ENCODE measurements at regions not wholly inside any gene's neighbourhood (a gene's known extent, or its start where the extent isn't known, plus 50 kb on each side); places are given as distances from the start of the nearest gene placed in this dataset.

DNA sequence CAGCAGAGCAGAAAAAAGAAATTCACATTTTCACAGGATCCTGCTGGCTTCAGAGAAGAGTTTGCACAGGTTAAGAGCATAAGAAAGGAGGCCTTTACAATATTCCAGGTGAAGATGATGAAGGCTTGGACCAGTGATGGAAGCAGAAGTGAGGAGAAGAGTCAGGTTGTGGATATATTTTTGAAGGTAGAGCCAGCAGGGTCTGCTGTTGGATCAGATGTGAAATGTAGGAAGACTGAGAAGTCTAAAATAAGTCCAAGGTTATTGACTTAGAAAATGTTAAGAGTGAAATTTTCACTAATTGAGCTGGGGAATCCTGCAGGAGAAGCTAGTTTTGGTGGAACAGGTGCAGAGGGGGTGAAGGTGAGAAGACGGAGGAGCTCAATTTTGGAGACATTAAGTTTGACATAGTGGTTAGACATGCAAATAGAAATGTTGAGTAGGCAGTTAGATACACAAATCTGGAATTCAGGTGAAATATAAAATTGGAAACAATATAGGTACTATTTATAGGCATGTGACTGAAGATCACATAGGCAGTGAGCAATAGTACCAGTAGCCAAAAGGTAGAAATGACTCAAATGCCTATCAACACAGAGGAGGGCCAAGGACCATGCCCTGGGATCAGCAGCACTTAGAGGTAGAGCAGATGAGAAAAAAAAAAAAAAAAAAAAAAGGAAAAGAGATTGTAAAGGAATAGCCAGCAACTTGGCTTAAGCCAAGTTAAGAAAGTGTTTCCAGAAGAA, 252.0 kb downstream of the AASDHPPT start:
- H2AFZ ChIP-seq (ENCODE audit: low read depth, low read length), result no peak overlapping the region
- H3K4me1 ChIP-seq (ENCODE audit: insufficient read depth, low read length), result peaks cover 18% of the 10 kb centered on the region
- no peaks in the 10 kb centered on the region for H3K9me3 ChIP-seq (ENCODE audit: low read length)
- no peak overlapping the region for H3K4me3 ChIP-seq (ENCODE audit: low read length)
- H3K36me3 ChIP-seq (ENCODE audit: insufficient read depth, low read length), result no peaks in the 10 kb centered on the region
- no peaks in the 10 kb centered on the region for H3K27me3 ChIP-seq (ENCODE audit: insufficient read depth, low read length)

DNA sequence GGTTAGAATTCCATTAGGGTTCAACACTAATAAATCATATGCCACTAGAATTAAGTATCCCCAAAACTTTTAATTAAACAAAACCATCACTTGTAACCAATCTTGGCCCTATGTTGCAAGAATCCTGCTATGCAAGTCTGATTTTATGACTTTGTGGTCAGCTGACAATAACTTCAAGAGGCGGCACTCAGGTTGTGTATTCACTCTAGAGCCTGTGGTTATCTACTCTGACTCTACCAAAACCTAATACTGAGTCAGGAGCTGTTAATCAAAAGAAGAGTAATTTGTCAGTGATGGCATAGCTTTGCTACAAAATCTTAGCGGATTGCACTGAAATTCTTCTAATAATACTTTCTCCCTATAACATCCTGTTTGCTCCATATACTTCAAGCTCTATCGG, 253.7 kb downstream of the AASDHPPT start:
- Histone ChIP-seq H3K27me3 (ENCODE audit: insufficient read depth, low read length) (no peaks in the 10 kb centered on the region), H3K4me3 (ENCODE audit: low read length) (no peak overlapping the region), H3K4me1 (ENCODE audit: insufficient read depth, low read length) (peaks cover 18% of the 10 kb centered on the region), H3K36me3 (ENCODE audit: insufficient read depth, low read length) (no peaks in the 10 kb centered on the region), H2AFZ (ENCODE audit: low read depth, low read length) (no peak overlapping the region), H3K9me3 (ENCODE audit: low read length) (no peaks in the 10 kb centered on the region)

DNA sequence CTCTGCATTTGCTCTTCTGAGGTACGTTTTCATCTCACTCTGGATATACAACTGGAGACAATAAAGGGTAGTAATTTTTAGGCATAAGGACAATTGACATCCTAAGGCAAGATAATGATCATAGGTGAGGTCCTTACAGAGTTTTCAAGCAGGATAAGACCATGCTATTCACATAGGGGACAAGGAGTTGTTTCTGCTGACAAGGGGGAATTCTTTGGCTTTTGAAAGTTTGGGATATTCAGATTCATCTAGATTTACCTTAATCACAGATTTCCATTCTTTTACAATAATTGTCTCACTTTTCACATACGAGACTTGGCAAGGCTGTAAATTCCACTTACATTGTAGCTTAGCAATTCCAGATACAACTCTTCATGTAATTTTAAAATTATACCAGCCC, 256.2 kb downstream of the AASDHPPT start:
- Histone ChIP-seq H3K27me3 (ENCODE audit: insufficient read depth, low read length) (no peaks in the 10 kb centered on the region), H3K36me3 (ENCODE audit: insufficient read depth, low read length) (no peaks in the 10 kb centered on the region), H2AFZ (ENCODE audit: low read depth, low read length) (no peak overlapping the region), H3K9me3 (ENCODE audit: low read length) (no peaks in the 10 kb centered on the region), H3K4me1 (ENCODE audit: insufficient read depth, low read length) (no peaks in the 10 kb centered on the region), H3K4me3 (ENCODE audit: low read length) (no peak overlapping the region)

DNA sequence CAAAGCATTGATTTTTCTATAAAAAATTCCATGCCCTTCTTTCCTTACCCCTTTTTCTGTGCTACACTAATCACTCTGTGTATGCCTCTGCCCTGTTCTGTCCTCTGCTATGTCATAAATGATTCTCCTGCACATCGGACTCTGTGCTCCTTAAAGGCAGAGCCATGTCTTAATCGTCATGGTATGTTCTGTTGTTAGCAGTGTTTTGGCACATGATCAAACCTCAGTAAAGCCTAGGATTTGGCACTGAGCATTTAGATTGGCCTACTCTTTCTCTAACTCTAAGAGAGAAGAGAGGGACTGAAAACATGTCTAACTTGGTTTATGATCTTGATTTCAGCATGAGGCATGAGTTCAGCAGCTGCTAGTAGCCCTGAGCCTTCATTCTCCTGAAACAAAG, 266.9 kb downstream of the AASDHPPT start:
- no peaks in the 10 kb centered on the region for H3K9me3 ChIP-seq (ENCODE audit: low read length)
- H2AFZ ChIP-seq (ENCODE audit: low read depth, low read length), result no peak overlapping the region
- no peak overlapping the region for H3K4me3 ChIP-seq (ENCODE audit: low read length)
- H3K36me3 ChIP-seq (ENCODE audit: insufficient read depth, low read length), result no peaks in the 10 kb centered on the region
- H3K4me1 ChIP-seq (ENCODE audit: insufficient read depth, low read length), result peaks cover 1% of the 10 kb centered on the region
- no peaks in the 10 kb centered on the region for H3K27me3 ChIP-seq (ENCODE audit: insufficient read depth, low read length)

DNA sequence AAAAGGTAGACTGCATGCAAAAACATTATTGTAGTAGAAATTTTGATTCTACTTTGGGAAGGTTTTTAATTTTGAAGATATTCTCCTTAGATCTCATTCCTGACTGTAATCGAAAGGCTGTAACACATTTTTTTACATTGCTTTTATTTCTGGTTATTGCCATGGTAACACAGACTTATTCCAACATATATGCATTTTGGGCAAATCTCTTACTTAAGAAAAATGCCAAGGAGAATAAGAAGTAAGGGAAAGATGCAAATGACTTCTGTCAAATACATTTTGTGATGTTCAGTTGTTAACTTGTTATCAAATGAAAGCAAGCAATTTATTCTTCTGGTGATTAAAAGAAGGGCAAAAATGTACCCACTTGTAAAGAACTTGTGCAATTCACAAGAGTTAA, 267.5 kb downstream of the AASDHPPT start:
- H2AFZ ChIP-seq (ENCODE audit: low read depth, low read length), result no peak overlapping the region

DNA sequence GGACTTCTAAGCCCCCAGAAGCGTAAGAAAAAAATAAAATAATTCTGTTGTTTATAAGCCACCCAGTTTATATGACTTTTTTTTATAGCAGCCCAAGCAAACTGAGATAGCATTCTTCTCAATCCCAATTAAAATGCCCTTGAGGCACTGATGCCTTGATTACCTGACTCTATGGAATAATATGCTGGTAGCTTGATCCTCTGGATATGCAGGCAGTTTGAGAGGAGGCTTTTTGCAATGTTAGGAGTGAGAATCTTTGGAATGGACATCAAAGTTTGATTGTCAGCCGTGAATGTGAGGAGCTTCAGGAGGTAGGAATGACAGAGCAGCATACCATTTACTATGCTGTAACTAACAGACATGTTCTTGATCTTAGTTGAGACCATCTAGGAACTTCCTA, 275.6 kb downstream of the AASDHPPT start:
- H3K27me3 ChIP-seq (ENCODE audit: insufficient read depth, low read length), result no peaks in the 10 kb centered on the region
- no peaks in the 10 kb centered on the region for H3K4me1 ChIP-seq (ENCODE audit: insufficient read depth, low read length)
- no peak overlapping the region for H3K4me3 ChIP-seq (ENCODE audit: low read length)
- no peak overlapping the region for H2AFZ ChIP-seq (ENCODE audit: low read depth, low read length)
- H3K9me3 ChIP-seq (ENCODE audit: low read length), result no peaks in the 10 kb centered on the region
- no peaks in the 10 kb centered on the region for H3K36me3 ChIP-seq (ENCODE audit: insufficient read depth, low read length)

More for the DNA sequence above, 267.5 kb downstream of the AASDHPPT start:
- Histone ChIP-seq H3K4me3 (ENCODE audit: low read length) (no peak overlapping the region), H3K9me3 (ENCODE audit: low read length) (no peaks in the 10 kb centered on the region), H3K36me3 (ENCODE audit: insufficient read depth, low read length) (no peaks in the 10 kb centered on the region), H3K27me3 (ENCODE audit: insufficient read depth, low read length) (no peaks in the 10 kb centered on the region), H3K4me1 (ENCODE audit: insufficient read depth, low read length) (peaks cover 1% of the 10 kb centered on the region)

DNA sequence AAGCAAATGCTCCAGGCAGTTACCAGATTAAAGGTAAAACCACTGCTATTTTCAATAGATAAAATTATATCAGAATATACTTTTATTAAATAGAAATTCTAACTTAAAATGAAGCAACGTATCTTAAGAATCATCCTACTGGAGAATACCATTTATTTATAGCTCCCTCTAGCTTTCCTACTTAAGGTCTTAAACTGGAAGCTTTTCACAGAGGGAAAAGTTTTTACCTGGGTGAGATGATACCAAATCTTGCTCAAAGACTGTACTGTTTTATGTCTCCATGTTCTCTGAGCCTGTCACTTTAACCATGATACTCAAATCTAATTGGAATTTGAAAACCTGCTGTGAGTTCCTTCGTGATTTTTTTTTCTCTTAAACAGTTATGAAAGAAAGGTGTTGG, 291.8 kb downstream of the AASDHPPT start:
- Histone ChIP-seq H3K4me3 (ENCODE audit: low read length) (no peak overlapping the region), H2AFZ (ENCODE audit: low read depth, low read length) (no peak overlapping the region), H3K4me1 (ENCODE audit: insufficient read depth, low read length) (no peaks in the 10 kb centered on the region), H3K9me3 (ENCODE audit: low read length) (no peaks in the 10 kb centered on the region), H3K36me3 (ENCODE audit: insufficient read depth, low read length) (no peaks in the 10 kb centered on the region), H3K27me3 (ENCODE audit: insufficient read depth, low read length) (no peaks in the 10 kb centered on the region)

DNA sequence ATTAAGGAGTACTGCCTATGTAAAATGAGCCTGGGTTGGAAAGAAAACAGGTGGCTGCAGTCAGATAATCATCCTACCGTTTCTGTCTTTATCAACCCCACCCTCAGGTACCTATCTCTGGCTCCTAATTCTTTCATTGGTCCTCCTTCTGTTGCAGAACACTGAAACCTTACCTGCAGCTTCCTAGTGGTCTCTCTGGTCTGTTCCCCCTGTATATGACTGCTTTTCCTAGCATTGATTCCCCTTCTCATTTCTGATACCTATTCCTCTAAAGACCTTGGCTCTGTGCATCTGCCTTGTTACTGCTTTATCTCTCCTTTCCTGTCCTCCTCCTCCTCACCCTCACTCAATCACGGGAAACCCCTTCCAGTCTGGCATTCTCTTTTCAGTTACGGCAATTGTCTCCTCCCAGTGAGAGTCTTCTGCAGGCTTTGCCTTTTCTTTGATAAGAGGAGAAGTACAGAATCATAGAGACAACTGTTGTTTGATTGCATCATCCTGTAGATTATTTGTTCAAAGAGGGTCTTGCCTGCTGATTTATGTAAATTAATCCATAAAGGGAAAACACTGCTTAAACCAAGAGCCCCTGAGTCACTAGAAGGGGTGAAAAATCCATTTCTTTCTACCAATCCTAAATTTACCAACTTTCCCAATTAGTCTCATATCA, 301.2 kb downstream of the AASDHPPT start:
- Histone ChIP-seq H3K4me1 (ENCODE audit: insufficient read depth, low read length) (no peaks in the 10 kb centered on the region), H3K27me3 (ENCODE audit: insufficient read depth, low read length) (no peaks in the 10 kb centered on the region), H3K9me3 (ENCODE audit: low read length) (no peaks in the 10 kb centered on the region), H3K4me3 (ENCODE audit: low read length) (no peak overlapping the region), H3K36me3 (ENCODE audit: insufficient read depth, low read length) (no peaks in the 10 kb centered on the region), H2AFZ (ENCODE audit: low read depth, low read length) (no peak overlapping the region)

DNA sequence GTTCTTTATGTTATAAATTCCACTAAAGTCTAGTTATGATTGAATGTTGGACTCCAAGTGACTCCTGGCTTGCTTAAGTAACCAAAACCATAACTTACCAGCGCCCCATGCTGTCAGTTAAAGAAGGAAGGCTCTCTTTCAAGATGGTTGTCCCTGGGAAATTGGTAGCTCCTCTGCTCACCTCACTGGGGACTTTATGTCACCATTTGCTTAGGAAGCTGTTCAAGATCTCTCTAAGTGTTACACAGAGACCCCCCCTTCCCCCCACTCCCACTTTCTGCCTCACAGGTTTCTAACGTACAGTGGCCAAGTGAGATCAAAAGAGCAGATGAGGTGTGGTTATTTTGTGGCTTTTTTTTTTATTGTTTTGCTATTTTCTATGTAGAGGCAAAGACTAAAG, 301.8 kb downstream of the AASDHPPT start:
- no peak overlapping the region for H2AFZ ChIP-seq (ENCODE audit: low read depth, low read length)
- no peaks in the 10 kb centered on the region for H3K27me3 ChIP-seq (ENCODE audit: insufficient read depth, low read length)
- no peaks in the 10 kb centered on the region for H3K36me3 ChIP-seq (ENCODE audit: insufficient read depth, low read length)
- H3K4me1 ChIP-seq (ENCODE audit: insufficient read depth, low read length), result no peaks in the 10 kb centered on the region
- H3K4me3 ChIP-seq (ENCODE audit: low read length), result no peak overlapping the region
- H3K9me3 ChIP-seq (ENCODE audit: low read length), result no peaks in the 10 kb centered on the region

DNA sequence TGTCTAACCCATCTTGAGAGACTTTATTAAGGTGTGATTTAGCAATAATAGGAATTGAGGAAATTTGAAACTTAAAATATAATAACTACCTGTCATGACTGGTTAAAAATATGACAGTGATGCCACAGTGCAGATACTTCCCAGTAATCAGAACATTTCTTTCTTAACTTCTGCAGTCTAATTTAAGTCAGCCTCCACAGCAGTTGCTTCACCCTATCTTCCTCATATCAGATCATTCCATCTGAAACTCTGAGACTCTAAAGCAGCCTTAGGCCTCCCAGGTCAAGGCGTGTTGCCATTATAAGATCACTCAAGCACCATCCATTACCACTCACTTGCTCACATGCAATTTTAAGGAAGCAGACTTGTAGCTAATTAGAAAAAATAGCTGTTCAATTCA, 302.2 kb downstream of the AASDHPPT start:
- Histone ChIP-seq H3K27me3 (ENCODE audit: insufficient read depth, low read length) (no peaks in the 10 kb centered on the region), H3K36me3 (ENCODE audit: insufficient read depth, low read length) (no peaks in the 10 kb centered on the region), H3K4me3 (ENCODE audit: low read length) (no peak overlapping the region), H2AFZ (ENCODE audit: low read depth, low read length) (no peak overlapping the region), H3K4me1 (ENCODE audit: insufficient read depth, low read length) (no peaks in the 10 kb centered on the region), H3K9me3 (ENCODE audit: low read length) (no peaks in the 10 kb centered on the region)

DNA sequence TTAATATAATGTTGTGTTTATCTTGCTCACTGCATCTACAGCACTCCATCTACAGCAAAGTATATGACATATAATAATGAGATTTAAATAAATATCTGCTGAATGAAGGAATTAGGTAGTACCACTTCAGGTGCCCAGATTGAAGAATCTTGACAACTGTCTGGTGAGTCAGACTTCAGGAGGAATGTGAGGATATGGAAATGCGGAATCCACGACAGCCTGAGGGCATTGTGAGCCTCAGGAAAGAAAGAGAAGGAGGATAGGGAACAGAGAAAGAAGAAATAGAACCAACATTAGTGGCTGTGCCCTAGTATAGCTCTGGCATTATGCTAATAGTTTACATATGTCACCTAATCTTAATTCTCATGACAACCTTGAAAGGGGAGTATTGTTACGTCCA, 304.4 kb downstream of the AASDHPPT start:
- Histone ChIP-seq H3K36me3 (ENCODE audit: insufficient read depth, low read length) (no peaks in the 10 kb centered on the region), H3K27me3 (ENCODE audit: insufficient read depth, low read length) (no peaks in the 10 kb centered on the region), H3K4me1 (ENCODE audit: insufficient read depth, low read length) (no peaks in the 10 kb centered on the region), H3K9me3 (ENCODE audit: low read length) (no peaks in the 10 kb centered on the region), H2AFZ (ENCODE audit: low read depth, low read length) (no peak overlapping the region), H3K4me3 (ENCODE audit: low read length) (no peak overlapping the region)

DNA sequence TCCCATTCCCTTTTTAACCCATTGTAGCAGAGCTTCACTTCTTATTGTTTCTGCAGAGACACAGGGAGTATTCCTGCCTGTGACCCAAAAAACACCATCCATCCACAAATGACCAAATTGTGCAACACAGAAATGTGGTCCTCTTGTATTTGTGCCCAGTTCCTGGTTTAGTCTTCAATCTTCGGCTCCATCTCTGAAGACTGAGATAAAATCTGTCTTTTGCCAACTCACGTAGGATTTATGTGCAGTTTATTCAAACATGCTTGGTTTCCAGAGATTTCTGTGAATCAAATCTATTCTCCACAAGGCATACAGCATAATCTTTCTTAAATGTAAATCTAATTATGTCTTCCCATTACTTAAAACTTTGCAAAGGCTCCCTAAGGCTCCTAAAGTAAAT, 307.0 kb downstream of the AASDHPPT start:
- H3K27me3 ChIP-seq (ENCODE audit: insufficient read depth, low read length), result no peaks in the 10 kb centered on the region
- no peak overlapping the region for H3K4me3 ChIP-seq (ENCODE audit: low read length)
- H3K36me3 ChIP-seq (ENCODE audit: insufficient read depth, low read length), result no peaks in the 10 kb centered on the region
- no peaks in the 10 kb centered on the region for H3K4me1 ChIP-seq (ENCODE audit: insufficient read depth, low read length)
- H2AFZ ChIP-seq (ENCODE audit: low read depth, low read length), result no peak overlapping the region
- H3K9me3 ChIP-seq (ENCODE audit: low read length), result no peaks in the 10 kb centered on the region

DNA sequence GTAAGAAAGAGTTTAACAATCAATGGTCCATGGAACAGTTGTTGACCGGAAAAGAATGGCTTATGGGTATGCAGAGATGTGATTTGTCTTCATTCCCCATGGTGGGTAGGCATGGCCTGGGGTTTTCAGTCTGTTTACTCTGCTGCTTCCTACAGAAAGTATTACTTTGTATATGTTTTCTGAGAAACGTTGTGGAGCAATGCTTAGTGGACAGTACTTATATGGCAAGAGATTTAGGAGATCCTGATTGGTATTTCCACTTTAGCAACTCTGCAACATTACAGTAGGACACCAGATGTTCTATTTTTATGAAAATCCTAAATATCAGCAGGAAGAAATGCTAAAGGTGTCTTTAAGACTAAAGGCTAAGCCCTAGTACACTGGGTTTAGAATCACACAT, 309.1 kb downstream of the AASDHPPT start:
- no peaks in the 10 kb centered on the region for H3K9me3 ChIP-seq (ENCODE audit: low read length)
- no peaks in the 10 kb centered on the region for H3K36me3 ChIP-seq (ENCODE audit: insufficient read depth, low read length)
- no peak overlapping the region for H3K4me3 ChIP-seq (ENCODE audit: low read length)
- H3K4me1 ChIP-seq (ENCODE audit: insufficient read depth, low read length), result peaks cover 3% of the 10 kb centered on the region
- H2AFZ ChIP-seq (ENCODE audit: low read depth, low read length), result no peak overlapping the region
- H3K27me3 ChIP-seq (ENCODE audit: insufficient read depth, low read length), result no peaks in the 10 kb centered on the region

DNA sequence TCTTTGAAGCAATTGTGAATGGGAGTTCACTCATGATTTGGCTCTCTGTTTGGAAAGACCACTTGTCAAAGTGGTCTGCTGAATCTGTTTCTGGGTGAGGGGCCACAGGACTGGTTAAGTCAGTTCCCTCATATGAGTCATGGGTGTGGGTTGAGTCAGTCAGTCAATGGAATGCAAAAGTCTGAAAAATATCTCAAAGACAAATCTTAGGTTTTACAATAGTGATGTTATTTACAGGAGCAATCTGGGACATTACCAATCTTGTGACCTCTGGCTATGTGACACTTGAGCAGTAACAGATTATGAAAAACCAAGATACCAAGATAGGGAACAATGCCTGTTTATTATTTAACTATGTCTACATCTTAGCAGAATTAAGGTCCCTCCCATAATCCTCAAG, 311.6 kb downstream of the AASDHPPT start:
- Histone ChIP-seq H3K4me3 (ENCODE audit: low read length) (no peak overlapping the region), H3K4me1 (ENCODE audit: insufficient read depth, low read length) (peaks cover 6% of the 10 kb centered on the region), H3K36me3 (ENCODE audit: insufficient read depth, low read length) (no peaks in the 10 kb centered on the region), H3K9me3 (ENCODE audit: low read length) (no peaks in the 10 kb centered on the region), H2AFZ (ENCODE audit: low read depth, low read length) (no peak overlapping the region), H3K27me3 (ENCODE audit: insufficient read depth, low read length) (no peaks in the 10 kb centered on the region)
